DMS153 treated with DMSO at 0.1 percent for 48 hours (cell line): ENCODE measurements at regions not wholly inside any gene's neighbourhood (a gene's known extent, or its start where the extent isn't known, plus 50 kb on each side); places are given as distances from the start of the nearest gene placed in this dataset.
"Not testable (repeated sequence)": the region's sequence is repeated elsewhere in the genome, so short reads cannot be mapped to it uniquely, and the experiment has no call there.

Experiments
- DNase-seq: peaks from one replicate; lab custom pipeline; 2025; ENCODE audit not compliant: unreplicated experiment; lab: John Stamatoyannopoulos, UW

DNA sequence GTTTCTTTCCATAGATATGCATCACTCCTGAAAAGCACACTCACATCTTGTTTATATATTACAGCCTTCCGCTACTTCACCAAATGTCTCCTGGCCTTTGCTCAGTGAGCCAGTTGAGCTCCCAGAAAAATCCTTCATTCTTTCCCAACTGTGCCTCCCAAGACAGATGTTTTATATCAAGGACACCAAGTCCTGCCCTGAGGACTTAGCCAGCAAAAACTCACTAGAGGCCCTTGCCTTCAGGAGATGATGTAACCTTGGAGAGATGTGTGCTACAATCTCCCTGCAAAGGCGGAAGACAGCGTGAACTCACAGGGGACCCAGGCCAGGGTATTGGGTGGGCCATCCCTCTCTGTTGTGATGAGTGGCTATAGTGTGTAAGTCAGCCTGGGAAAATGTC is 86.1 kb upstream of the CTAGE1 start:
- no peak for DNase-seq

DNA sequence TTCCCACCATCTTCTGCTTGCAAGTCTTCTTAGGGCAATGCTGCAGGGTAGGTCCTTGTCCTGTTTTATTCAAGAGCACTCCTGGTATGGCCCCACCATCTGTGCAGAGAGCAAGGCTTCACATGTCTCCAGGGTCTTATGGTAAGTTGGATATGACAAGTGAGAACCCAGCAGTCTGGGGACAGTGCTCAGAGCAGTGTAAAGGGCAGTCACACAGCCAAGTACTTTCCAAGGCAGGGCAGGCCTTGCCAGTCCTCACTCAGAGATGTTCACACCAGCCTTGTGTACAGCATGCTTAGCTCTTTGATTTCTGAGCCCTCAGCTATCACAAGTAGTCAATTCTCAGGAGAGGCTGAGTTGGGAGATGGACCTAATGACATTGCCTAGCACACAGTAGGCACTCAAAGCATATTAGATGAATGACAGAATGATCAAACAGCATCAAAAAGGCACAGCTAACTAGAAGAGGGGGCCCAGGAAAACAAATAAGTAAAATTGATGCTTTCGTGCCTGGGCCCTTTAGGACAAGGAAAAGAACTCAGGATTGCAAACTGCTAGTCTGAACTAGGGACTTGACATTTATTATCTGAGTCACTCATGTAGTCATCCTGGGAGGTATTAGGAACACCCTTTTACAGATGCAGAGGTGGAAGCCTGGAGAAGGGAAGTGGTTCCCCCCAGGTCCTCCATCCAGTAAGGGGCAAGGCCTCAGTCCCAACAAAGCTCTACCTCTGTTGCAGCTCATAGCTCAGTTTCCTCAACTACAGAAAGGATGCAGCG is 86.7 kb upstream of the CTAGE1 start:
- no peak for DNase-seq

DNA sequence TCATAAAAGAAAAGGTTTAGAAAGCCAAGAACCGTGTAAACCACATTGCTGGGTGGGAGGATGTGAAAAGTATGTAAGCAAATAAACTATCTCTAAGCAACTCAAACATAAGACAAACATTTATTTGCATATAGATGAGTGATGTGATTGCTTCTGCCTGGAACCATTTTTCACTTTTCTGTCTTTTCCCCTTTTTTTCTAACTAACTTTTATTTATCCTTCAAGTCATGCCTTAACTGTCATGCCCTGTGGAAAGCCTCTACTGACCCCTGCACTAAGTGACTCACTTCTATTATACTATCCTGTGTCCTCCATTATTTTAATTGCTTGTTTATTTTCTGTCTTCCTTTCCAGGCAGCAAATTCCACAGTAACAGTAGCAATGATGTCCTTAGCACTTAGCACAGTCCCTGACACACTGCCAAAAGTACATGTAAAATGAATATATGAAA is 87.5 kb upstream of the CTAGE1 start:
- no peak for DNase-seq

DNA sequence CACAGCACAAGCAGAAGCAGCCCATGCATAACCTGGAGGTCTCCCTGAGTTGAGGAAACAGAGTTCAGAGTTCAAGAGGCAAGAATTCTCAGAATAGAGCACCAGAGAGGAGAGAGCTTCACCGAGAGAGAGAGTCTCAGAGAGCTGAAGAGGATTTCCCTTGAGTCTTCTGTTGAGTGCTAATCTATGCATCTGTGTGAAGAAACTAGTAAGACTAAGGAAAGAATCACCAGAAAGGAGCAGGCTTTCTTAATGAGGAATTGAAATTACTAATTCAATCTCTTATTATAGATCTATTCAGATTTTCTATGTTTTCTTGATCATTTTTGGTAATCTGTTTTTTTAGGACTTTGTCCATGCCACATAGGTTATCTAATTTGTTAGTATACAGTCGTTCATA is 89.3 kb upstream of the CTAGE1 start:
- no peak for DNase-seq

DNA sequence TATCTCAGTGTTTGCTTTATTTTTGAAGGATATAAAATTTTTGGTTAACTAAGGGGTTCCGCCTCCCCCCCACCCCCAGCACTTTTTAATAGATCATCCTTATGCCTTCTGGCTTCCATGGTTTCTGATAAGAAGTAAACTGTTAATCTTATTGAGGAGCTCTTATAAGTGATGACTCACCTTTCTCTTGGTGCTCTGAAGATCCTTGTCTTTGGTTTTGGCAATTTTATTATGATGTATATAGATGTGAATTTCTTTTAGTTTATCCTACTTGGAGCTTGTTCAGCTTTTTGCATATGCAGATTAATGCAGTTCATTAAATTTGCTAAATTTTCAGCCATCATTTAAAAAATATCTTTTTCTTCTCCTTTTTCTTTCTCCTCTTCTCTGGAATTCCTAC is 91.7 kb upstream of the CTAGE1 start:
- DNase-seq: no peak

DNA sequence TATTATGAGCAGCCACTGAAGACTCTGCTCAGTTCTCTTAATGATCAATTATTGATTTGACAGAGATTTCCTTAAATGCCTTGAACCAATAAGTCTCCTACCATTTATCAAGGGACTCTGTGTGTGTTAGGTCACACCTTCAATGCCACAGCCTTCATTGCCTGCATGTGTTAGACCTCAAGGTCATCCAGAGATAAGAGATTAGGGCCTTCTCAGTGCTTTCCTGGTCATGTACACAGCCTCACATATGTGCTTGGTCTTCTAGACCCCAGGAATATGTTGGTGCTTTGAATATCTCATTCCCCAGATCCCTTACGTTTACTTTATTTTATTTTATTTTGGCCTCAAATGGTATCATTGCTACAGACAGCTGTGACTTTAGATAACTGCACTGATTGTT is 93.0 kb upstream of the CTAGE1 start:
- DNase-seq: no peak

DNA sequence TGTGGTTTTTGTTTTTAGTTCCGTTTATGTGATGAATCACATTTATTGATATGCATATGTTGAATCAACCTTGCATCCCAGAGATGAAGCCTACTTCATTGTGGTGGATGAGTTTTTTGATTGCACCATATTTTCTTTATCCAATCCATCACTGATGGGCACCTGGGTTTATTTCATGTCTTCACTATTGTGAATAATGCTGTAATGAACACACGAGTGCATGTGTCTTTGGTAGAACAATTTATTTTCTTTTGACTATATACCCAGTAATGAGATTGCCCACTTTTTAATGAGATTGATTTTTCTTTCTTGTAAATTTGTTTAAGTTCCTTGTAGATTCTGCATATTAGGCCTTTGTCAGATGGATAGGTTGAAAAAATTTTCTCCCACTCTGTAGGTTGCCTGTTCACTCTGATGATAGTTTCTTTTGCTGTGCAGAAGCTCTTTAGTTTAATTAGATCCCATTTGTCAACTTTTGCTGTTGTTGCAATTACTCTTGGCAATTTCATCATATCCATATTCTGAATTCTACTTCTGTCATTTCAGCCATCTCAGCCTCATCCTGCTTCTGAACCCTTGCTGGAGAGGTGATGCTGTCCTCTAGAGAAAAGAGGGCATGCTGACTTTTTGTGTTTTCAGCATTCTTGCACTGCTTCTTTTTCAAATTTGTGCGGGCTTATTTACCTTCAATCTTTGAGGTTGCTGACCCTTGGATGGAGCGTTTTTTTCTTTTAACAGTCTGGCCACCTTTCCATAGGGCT is 96.2 kb upstream of the CTAGE1 start:
- no peak for DNase-seq

DNA sequence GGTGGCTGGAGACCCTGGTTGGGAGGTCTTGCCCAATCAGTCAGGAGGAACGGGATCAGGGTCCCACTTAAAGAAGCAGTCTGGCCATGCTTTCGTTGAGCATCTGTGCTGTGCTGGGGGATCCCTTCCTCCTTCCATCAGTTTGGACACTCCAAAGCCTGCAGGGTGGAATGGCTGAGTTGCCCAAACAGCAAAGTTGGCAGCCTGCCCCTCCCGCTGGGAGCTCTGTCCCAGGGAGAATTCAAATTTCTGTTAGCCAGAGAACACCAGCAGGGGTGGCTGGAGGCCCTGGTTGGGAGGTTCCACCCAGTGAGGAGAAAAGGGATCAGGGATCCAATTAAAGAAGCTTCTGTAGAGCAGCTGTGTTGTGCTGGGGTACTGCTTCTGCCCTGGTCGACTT is 96.9 kb upstream of the CTAGE1 start:
- no peak for DNase-seq

DNA sequence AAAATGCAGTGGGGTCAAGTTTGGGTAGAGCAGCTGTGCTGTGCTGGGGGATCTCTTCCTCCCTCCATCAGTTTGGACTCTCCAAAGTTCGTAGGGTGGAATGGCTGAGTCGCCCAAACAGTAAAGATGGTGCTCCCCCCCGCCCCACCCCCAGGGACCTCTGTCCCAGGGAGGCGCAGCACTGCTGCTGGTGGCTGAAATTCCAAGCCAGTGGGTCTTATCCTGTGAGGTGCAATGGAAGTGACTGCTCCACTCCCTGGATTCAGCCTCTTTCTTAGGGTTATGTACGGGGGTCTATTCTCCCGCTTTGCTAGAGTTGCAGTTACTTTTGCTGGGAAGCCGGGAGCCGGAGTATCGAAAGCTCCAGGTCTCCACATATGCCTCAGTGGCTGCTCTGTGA is 97.5 kb upstream of the CTAGE1 start:
- no peak for DNase-seq

DNA sequence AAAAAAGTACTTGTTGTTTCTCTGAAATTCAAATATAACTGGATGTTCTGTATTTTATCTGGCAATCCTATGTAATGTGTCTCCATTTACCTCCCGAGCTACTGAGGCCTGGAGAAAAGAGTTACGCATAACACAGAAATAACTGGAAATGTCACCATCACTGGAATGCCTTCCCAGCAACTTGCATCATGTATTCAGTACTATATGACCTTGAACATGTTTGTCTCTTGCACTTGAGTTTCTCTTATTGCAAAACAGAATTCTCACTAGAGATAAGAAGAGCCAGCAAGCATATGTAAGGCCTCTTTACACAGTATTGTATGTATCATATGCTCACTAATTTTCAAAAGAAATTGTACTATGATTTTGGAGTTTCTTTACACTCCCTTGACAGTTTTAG is 99.6 kb upstream of the CTAGE1 start:
- no peak for DNase-seq

DNA sequence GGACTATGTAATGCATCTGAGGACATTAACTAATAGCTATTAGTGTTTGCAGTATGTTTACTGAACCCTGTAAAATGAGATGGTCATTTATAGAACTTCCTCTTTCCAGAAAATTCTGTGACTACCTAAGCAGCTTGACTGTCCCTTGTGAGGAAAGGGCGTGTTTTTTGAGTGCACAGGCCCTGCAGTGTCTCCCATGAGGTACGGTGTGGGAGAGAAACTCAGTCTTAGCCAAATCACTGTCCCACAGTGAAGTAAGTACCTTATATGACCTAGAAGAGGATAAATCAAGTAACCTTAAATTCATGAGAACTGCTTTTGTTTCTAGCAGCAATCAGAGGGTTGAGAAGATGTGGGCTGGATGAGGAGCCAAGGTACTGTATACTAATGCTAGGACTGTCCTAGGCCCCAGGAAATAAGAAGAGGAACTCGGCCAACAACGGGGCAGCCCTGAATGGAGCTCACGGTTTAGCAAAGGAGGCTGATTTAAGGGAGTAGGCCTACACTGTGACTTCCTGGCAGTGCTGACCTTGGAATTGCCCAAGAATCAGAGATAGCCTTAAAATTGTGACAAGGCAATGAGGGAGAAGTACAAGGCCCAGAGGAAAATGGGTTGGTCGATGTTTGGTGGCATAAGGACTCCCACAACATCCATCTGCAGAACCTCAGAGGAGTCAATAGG is 103.5 kb upstream of the CTAGE1 start:
- no peak for DNase-seq

DNA sequence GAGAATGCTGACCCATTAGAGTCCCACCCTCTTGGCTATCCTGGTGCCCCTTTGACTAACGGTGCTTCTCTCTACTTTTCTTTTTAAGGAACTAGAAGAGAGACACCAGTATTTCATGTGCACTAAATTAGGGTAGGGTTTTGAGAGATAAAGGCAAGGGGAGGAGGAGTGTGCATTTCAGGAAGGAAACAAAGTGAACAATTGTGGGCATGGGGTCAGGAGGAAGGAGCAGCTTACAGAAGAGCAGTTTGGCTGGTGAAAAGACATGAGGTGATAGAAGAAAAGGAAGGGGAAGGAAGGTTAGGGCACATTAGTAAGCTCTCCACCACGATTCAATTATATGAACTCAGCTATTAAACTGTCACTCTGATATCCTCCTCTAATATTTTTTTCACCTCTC is 105.8 kb upstream of the CTAGE1 start:
- no peak for DNase-seq

DNA sequence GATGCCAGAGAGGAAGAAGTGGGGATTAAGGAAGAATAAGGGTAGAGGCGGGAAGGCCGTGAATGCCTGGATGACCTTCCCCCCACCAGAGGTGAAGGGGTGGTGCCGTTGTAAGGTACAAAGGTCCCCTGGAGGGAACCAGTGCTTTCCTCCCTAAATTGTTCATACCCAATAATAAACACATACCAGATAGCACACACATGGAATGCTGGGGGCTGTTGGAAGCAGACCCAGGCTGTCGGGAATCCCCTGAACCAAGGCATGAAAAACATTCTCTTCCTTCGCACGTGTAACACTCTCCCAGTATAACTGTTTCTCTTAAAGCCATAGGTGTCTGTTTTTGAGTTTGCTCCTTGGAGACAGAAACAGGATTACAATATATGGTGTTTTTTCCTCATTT is 107.1 kb upstream of the CTAGE1 start:
- DNase-seq: no peak

DNA sequence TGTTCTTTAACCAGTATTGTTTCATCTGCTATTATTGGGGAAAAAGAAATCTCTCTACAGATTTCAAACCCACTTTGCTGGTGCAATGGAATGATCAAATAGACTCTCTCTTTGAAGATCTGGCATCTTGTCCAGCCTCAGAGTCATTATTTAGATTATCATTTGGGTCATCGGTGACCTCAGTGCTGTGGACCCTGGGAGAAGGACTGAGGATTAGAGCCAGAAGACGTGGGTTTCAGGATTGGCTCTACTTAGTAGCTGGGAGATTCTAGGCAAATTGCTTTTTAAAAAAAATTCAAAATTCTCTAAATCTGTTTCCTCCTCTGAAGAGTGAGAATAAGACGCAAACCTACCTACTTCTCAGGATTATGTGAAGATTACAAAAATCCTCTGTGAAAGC is 107.6 kb upstream of the CTAGE1 start:
- DNase-seq: no peak

DNA sequence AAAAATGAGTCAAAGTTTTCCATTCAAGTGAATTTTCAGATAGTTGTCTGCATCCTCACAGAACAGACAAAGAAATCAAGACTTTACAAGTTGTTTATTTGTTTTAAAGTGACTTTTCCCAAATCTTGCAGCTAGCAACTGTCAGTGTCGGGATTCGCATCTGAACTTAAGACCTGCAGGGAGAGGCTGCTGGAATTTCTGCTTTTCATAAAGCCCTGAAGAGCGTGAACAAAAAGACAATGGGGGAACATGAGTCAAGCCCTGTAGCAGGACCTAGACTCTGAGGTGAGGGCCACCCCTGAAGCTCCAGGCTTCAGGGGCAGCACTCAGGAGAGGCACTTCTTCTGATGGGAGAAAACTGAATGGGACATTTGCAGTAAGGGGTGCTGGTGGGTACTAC is 108.2 kb upstream of the CTAGE1 start:
- no peak for DNase-seq

DNA sequence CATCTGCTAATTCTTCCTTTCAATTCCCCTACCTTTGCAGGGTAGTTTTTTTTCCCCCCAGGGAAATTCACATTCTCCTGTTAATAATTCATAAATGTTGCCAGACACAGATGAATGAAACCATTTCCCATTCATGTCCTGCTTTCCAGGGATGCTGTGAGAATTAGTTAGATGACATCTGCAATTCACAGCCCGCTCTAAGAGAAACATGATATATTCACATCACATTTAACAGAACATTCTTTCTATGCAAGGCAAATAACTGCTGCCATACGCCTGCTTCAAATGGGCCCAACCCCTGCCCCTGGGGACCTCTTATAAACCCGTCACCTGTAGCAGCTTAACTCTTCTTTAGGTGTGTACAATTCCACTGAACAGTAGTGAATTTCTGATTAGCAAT is 110.6 kb upstream of the CTAGE1 start:
- DNase-seq: peak; percentile 2

DNA sequence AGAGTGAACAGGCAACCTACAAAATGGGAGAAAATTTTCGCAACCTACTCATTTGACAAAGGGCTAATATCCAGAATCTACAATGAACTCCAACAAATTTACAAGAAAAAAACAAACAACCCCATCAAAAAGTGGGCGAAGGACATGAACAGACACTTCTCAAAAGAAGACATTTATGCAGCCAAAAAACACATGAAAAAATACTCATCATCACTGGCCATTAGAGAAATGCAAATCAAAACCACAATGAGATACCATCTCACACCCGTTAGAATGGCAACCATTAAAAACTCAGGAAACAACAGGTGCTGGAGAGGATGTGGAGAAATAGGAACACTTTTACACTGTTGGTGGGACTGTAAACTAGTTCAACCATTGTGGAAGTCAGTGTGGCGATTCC is 117.0 kb upstream of the CTAGE1 start:
- DNase-seq: not testable (repeated sequence)

DNA sequence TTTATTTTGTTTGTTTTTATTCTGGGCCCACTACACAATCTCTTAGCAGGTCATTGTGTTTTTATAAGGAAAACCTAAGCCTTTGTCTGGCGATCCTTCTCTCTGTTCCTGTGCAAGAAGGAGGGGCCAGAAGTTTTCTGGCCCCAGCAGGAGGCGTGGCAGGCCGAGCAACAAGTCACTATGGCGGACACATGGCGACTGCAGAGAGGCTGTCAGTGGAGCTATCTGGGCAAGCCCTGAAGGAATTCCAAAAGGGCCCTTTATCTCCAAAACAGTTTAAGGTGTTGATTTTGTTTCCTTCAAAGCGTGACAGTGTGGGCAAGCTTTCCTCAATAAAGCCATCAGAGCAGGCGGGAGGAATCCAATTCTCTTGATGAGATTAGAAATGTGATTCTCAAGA is 118.8 kb upstream of the CTAGE1 start:
- DNase-seq: no peak

DNA sequence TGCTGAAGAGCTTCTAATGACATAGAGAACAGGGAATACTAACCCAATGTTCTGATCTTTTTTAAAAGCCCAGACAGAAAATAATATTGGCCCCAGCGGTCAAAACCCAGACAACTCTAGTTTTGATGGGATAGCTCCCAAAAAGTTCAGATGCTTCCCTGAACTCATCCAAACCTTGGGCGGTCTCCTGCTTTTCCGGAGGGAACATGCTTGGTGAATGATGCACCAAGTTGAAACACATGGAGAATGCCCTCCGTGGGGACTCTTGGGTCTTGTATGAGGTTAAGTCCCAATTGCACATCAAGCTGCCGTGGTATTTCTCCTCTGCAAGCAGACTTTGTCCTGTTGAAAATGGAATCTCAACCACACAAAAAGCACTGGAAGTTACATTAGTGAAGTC is 120.7 kb upstream of the CTAGE1 start:
- DNase-seq: no peak

DNA sequence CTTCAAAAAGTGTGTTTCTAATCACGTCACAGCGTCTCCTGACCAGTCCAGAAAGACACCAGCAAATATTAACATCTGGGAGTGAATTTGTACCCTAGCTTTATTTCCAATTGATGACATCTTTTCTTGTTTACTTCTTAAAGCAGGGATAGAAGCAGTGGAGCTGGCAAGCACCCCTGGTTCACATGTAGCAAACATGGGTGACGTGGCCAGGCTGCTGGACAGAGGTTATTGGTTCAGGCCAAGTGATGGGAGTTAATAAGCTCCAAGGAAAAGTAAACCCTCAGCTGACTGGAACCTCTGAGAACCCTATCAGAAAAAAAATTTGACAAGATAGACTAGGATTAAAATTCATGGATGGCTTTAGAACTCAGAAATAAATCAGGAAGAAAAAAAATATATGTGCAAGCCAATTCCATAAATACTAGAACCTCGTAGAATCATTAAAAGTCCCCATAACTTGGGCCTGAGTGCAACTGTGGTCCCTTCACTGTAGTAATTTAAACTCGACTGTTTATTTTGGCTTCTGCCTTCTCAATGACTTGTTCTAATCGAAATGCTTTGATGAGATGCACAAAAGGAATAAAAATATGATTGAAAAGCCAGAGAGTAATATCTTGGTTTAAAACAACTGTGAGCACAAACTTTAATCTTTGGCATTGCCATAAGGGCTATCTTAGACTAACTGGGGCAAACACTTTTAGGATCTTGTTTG is 121.5 kb upstream of the CTAGE1 start:
- DNase-seq: no peak

DNA sequence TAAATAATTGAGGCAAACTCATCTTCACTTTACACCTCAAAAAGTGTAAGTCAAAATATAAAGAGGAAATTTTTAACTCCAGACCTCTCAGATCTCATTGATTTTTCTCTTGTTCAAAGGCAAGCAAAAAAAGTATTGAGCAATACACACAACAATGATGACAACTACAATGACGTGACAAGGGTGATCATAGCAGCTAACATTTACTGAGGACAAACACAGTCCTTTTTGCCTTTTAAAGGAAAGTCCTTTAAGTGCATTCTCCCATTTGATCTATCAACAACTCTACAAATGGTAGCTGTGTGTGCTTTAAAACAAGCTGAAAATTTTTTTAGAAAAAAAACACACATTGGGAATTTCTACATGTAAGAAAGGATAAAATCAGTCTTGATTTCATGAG is 123.5 kb upstream of the CTAGE1 start:
- DNase-seq: no peak
